GM23338 (cell line): ENCODE measurements at regions not wholly inside any gene's neighbourhood (a gene's known extent, or its start where the extent isn't known, plus 50 kb on each side); places are given as distances from the start of the nearest gene placed in this dataset.

Experiments
- CREB1 ChIP-seq: fragments of 250-450 bp; sonication (Bioruptor Pico); IDR thresholded peaks from 2 replicates; pipeline ENCODE4 v1.5.0; 2020; ENCODE audit warnings: low read depth, mild to moderate bottlenecking, moderate library complexity
- CTCF ChIP-seq, 2 experiments: fragments of 200-600 bp in 1 of 2; sonication (generic) in 1 of 2; conservative IDR thresholded peaks; 2 replicates each; pipeline versions ENCODE4 v1.5.1 to v1.6.1; 2016 to 2017; ENCODE audit warnings: antibody characterized with exemption in 2 of 2, low read depth in 2 of 2, mild to moderate bottlenecking in 2 of 2, moderate library complexity in 1 of 2
- ETS1 ChIP-seq: IDR thresholded peaks from 2 replicates; pipeline ENCODE4 v1.6.1; 2016; ENCODE audit warnings: antibody characterized with exemption
- EZH2 ChIP-seq: fragments of 200-600 bp; sonication (generic); IDR thresholded peaks from one replicate; pipeline ENCODE4 v1.8.0; 2017; ENCODE audit warnings: antibody characterized with exemption, mild to moderate bottlenecking, low read depth; ENCODE audit not compliant: unreplicated experiment
- EZH2phosphoT487 ChIP-seq: fragments of 200-600 bp; sonication (generic); IDR thresholded peaks from one replicate; pipeline ENCODE4 v1.8.1; 2018; ENCODE audit warnings: antibody characterized with exemption; ENCODE audit not compliant: unreplicated experiment
- JUNB ChIP-seq: IDR thresholded peaks from one replicate; pipeline ENCODE4 v1.6.1; 2016; ENCODE audit warnings: antibody characterized with exemption; ENCODE audit not compliant: unreplicated experiment
- NANOG ChIP-seq: IDR thresholded peaks from 2 replicates; pipeline ENCODE4 v1.6.1; 2016; ENCODE audit warnings: antibody characterized with exemption, borderline replicate concordance
- POLR2AphosphoS5 ChIP-seq: IDR thresholded peaks from 2 replicates; pipeline ENCODE4 v1.6.1; 2016; ENCODE audit warnings: antibody characterized with exemption, low read depth
- REST ChIP-seq: IDR thresholded peaks from one replicate; pipeline ENCODE4 v1.6.1; 2018; ENCODE audit warnings: antibody characterized with exemption; ENCODE audit not compliant: unreplicated experiment
- STAT1 ChIP-seq: IDR thresholded peaks from one replicate; pipeline ENCODE4 v1.6.1; 2016; ENCODE audit warnings: antibody characterized with exemption; ENCODE audit not compliant: unreplicated experiment
- ZNF114 ChIP-seq: fragments of 250-450 bp; sonication (Bioruptor Pico); IDR thresholded peaks from 2 replicates; pipeline ENCODE4 v1.5.0; 2020; ENCODE audit warnings: mild to moderate bottlenecking, moderate library complexity
- ZNF331 ChIP-seq: fragments of 250-450 bp; sonication (Bioruptor Pico); IDR thresholded peaks from 2 replicates; pipeline ENCODE4 v1.5.0; 2020; ENCODE audit warnings: low read depth, mild to moderate bottlenecking, moderate library complexity
- TF ChIP-seq, protein P1 (sequence below): fragments of 250-450 bp; sonication (Bioruptor Pico); IDR thresholded peaks from 2 replicates; pipeline ENCODE4 v1.5.0; 2020; ENCODE audit warnings: mild to moderate bottlenecking, moderate library complexity

DNA sequence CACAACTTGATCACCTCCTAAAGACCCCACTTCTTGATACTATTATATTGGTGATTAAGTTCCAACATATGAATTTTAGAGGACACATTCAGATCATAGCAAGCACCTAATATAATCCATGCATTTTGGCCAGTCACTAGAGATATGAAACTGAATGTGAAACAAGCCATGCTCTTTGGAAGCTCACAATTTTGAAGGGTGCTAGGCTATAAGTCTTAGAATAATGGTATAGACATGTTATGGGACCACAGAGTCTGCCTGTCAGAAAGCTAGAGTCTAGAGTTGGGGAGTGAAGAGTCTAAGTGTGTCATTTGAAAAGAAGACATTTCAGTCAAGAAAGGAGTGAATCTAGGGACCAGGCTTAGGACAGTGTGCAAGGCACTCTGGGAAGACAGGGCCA is 186.4 kb upstream of the SLC24A5 start:
- TF ChIP-seq CTCF (conservative IDR thresholded peaks at IDR 0.05; ENCODE audit: low read depth in 2 of 2) (no peak), POLR2AphosphoS5 (no peak), EZH2phosphoT487 (no peak), EZH2 (no peak), REST (no peak), CREB1 (CRISPR knock-in tag) (no peak), ZNF114 (CRISPR knock-in tag) (no peak), JUNB (no peak), ZNF331 (CRISPR knock-in tag) (no peak), NANOG (no peak), STAT1 (no peak), ETS1 (no peak)
- TF ChIP-seq, protein P1, sequence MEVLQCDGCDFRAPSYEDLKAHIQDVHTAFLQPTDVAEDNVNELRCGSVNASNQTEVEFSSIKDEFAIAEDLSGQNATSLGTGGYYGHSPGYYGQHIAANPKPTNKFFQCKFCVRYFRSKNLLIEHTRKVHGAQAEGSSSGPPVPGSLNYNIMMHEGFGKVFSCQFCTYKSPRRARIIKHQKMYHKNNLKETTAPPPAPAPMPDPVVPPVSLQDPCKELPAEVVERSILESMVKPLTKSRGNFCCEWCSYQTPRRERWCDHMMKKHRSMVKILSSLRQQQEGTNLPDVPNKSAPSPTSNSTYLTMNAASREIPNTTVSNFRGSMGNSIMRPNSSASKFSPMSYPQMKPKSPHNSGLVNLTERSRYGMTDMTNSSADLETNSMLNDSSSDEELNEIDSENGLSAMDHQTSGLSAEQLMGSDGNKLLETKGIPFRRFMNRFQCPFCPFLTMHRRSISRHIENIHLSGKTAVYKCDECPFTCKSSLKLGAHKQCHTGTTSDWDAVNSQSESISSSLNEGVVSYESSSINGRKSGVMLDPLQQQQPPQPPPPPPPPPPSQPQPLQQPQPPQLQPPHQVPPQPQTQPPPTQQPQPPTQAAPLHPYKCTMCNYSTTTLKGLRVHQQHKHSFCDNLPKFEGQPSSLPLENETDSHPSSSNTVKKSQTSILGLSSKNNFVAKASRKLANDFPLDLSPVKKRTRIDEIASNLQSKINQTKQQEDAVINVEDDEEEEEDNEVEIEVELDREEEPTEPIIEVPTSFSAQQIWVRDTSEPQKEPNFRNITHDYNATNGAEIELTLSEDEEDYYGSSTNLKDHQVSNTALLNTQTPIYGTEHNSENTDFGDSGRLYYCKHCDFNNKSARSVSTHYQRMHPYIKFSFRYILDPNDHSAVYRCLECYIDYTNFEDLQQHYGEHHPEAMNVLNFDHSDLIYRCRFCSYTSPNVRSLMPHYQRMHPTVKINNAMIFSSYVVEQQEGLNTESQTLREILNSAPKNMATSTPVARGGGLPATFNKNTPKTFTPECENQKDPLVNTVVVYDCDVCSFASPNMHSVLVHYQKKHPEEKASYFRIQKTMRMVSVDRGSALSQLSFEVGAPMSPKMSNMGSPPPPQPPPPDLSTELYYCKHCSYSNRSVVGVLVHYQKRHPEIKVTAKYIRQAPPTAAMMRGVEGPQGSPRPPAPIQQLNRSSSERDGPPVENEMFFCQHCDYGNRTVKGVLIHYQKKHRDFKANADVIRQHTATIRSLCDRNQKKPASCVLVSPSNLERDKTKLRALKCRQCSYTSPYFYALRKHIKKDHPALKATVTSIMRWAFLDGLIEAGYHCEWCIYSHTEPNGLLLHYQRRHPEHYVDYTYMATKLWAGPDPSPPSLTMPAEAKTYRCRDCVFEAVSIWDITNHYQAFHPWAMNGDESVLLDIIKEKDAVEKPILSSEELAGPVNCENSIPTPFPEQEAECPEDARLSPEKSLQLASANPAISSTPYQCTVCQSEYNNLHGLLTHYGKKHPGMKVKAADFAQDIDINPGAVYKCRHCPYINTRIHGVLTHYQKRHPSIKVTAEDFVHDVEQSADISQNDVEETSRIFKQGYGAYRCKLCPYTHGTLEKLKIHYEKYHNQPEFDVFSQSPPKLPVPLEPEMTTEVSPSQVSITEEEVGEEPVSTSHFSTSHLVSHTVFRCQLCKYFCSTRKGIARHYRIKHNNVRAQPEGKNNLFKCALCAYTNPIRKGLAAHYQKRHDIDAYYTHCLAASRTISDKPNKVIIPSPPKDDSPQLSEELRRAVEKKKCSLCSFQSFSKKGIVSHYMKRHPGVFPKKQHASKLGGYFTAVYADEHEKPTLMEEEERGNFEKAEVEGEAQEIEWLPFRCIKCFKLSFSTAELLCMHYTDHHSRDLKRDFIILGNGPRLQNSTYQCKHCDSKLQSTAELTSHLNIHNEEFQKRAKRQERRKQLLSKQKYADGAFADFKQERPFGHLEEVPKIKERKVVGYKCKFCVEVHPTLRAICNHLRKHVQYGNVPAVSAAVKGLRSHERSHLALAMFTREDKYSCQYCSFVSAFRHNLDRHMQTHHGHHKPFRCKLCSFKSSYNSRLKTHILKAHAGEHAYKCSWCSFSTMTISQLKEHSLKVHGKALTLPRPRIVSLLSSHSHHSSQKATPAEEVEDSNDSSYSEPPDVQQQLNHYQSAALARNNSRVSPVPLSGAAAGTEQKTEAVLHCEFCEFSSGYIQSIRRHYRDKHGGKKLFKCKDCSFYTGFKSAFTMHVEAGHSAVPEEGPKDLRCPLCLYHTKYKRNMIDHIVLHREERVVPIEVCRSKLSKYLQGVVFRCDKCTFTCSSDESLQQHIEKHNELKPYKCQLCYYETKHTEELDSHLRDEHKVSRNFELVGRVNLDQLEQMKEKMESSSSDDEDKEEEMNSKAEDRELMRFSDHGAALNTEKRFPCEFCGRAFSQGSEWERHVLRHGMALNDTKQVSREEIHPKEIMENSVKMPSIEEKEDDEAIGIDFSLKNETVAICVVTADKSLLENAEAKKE = no peak
